ENCODE measurements at regions not wholly inside any gene's neighbourhood (a gene's known extent, or its start where the extent isn't known, plus 50 kb on each side); places are given as distances from the start of the nearest gene placed in this dataset.

DNA sequence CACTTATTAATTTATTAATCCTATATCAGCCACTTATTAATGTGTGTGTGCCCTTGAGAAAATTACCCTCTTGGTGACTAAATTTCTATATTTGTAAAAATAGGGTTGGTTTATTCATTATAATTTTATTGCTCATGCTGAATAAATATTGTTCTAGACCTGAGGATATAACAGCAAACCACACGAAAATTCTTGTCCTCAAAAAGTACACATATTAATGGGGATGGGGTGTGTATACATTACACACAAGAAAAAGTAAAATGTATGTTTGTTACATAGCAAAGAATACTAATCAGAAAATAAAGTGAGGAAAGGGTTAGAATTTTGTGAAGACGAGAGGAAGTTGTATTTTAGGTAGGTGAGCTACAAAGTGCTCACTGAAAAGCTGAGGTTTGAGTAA lies 1068.9 kb upstream of the RAG2 start (continued):
- TF ChIP-seq ZNF782 (CRISPR knock-in tag; IDR thresholded peaks at IDR 0.05; ENCODE audit: borderline replicate concordance) (no peak), ZBTB42 (CRISPR knock-in tag; IDR thresholded peaks at IDR 0.05) (no peak), PHF21A (CRISPR knock-in tag; IDR thresholded peaks at IDR 0.05) (no peak), ZNF607 (CRISPR knock-in tag; IDR thresholded peaks at IDR 0.05; ENCODE audit: borderline replicate concordance) (no peak), KLF9 (CRISPR knock-in tag; IDR thresholded peaks at IDR 0.05; ENCODE audit: low read depth) (no peak), DDIT3 (CRISPR knock-in tag; IDR thresholded peaks at IDR 0.05) (no peak), ZNF770 (CRISPR knock-in tag; IDR thresholded peaks at IDR 0.05) (no peak), PPARG (CRISPR knock-in tag; conservative IDR thresholded peaks at IDR 0.05) (no peak), ZNF44 (CRISPR knock-in tag; IDR thresholded peaks at IDR 0.05) (no peak), STAT6 (CRISPR knock-in tag; IDR thresholded peaks at IDR 0.05; ENCODE audit: borderline replicate concordance) (no peak)
- TF ChIP-seq, protein P1, sequence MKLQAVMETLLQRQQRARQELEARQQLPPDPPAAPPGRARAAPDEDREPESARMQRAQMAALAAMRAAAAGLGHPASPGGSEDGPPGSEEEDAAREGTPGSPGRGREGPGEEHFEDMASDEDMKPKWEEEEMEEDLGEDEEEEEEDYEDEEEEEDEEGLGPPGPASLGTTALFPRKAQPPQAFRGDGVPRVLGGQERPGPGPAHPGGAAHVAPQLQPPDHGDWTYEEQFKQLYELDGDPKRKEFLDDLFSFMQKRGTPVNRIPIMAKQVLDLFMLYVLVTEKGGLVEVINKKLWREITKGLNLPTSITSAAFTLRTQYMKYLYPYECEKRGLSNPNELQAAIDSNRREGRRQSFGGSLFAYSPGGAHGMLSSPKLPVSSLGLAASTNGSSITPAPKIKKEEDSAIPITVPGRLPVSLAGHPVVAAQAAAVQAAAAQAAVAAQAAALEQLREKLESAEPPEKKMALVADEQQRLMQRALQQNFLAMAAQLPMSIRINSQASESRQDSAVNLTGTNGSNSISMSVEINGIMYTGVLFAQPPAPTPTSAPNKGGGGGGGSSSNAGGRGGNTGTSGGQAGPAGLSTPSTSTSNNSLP (IDR thresholded peaks at IDR 0.05; ENCODE audit: low read depth, low read length) = no peak

Data from HepG2 (cell line).